ENCODE measurements at regions not wholly inside any gene's neighbourhood (a gene's known extent, or its start where the extent isn't known, plus 50 kb on each side); places are given as distances from the start of the nearest gene placed in this dataset.

DNA sequence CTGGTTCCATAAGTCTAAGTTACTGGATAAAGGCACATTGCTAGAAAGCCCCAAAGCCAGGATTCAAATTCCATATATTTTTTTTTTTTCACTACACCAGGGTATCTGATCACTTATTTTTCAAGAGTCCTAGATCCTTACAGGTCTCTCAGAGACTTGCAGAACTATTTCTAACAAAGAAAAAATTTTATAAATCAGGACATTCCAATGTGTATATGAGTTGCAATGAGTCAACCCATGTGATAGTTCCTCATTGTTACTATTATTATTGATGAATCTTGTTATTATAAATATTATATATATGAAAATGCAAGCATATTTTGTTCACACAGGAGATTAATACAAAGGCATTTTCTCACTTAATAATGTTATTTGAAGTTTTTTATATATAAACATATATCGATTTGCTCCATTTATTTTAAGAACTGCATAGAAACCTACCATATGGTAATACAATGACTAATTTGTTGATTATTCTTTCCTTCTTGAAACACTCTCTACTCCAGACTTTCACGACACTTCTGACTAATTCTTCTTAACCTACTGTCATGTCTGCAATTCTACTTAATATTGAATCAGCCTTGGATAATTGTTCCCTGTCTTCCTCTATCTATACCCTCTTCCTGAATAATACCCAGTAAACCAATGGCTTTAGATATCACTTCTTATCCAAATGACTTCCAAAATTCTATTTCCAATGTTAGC, 968.4 kb upstream of the NRXN1 start:
- H3K36me3 ChIP-seq = no peaks in the 10 kb centered on the region
- no peaks in the 10 kb centered on the region for H3K4me1 ChIP-seq
- no peaks in the 10 kb centered on the region for H3K9me3 ChIP-seq
- ATAC-seq (no peak), DNase-seq (no peak)
- TF ChIP-seq, protein P1, sequence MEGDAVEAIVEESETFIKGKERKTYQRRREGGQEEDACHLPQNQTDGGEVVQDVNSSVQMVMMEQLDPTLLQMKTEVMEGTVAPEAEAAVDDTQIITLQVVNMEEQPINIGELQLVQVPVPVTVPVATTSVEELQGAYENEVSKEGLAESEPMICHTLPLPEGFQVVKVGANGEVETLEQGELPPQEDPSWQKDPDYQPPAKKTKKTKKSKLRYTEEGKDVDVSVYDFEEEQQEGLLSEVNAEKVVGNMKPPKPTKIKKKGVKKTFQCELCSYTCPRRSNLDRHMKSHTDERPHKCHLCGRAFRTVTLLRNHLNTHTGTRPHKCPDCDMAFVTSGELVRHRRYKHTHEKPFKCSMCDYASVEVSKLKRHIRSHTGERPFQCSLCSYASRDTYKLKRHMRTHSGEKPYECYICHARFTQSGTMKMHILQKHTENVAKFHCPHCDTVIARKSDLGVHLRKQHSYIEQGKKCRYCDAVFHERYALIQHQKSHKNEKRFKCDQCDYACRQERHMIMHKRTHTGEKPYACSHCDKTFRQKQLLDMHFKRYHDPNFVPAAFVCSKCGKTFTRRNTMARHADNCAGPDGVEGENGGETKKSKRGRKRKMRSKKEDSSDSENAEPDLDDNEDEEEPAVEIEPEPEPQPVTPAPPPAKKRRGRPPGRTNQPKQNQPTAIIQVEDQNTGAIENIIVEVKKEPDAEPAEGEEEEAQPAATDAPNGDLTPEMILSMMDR (IDR thresholded peaks at IDR 0.05) = no peak
- no peak for TF ChIP-seq POLR2A (IDR thresholded peaks at IDR 0.05)
- H3K4me3 ChIP-seq = no peak overlapping the region
- WGBS (ENCODE audit: insufficient coverage, low coverage, low lambda C conversion rate, missing lambda C conversion rate) = 74% methylated on average over 2 of the region's 2 CpGs
- H3K27ac ChIP-seq = no peak overlapping the region
- intact Hi-C loops (cut with DNase I) = no loop called here
- no peaks in the 10 kb centered on the region for H3K27me3 ChIP-seq

DNA sequence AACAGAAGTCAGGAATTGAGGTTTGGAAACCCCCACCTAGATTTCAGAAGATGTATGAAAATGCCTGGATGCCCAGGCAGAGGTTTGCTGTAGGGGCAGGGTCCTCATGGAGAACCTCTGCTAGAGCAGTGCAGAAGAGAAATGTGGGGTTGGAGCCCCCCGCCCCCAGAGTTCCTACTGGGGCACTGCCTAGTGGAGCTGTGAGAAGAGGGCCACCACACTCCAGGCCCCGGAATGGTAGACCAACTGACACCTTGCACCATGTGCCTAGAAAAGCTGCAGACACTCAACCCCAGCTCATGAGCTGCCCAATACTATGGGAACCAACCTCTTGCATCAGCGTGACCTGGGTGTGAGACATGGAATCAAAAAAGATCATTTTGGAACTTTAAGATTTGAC, 967.0 kb upstream of the NRXN1 start:
- Histone ChIP-seq H3K27ac (no peak overlapping the region), H3K9me3 (no peaks in the 10 kb centered on the region), H3K36me3 (no peaks in the 10 kb centered on the region), H3K4me3 (no peak overlapping the region), H3K4me1 (no peaks in the 10 kb centered on the region), H3K27me3 (no peaks in the 10 kb centered on the region)
- TF ChIP-seq, protein P1 (IDR thresholded peaks at IDR 0.05) = no peak
- no peak for TF ChIP-seq POLR2A (IDR thresholded peaks at IDR 0.05)
- intact Hi-C loops (cut with DNase I) = no loop called here
- ATAC-seq (no peak), DNase-seq (no peak)
- WGBS (ENCODE audit: insufficient coverage, low coverage, low lambda C conversion rate, missing lambda C conversion rate) = no CpG with 5 or more reads among the region's 3 CpGs

DNA sequence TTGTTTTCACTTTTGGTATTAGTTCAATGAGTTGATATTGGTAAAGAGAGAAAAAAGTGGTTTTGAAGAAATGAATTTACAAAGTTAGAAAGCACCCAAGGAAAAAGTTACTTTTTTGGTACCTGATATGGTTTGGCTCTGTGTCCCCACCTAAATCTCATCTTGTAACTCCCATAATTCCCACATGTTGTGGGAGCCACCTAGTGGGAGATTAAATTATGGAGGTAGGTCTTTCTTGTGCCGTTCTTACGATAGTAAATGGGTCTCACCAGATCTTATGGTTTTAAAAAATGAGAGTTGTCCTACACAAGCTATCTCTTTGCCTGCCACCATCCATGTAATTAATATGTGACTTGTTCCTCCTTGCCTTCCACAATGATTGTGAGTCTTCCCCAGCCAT, 965.6 kb upstream of the NRXN1 start:
- DNase-seq (no peak), ATAC-seq (no peak)
- Histone ChIP-seq H3K9me3 (no peaks in the 10 kb centered on the region), H3K4me1 (no peaks in the 10 kb centered on the region), H3K4me3 (no peak overlapping the region), H3K36me3 (no peaks in the 10 kb centered on the region), H3K27me3 (no peaks in the 10 kb centered on the region), H3K27ac (no peak overlapping the region)
- WGBS (ENCODE audit: insufficient coverage, low coverage, low lambda C conversion rate, missing lambda C conversion rate) = 59% methylated on average over 2 of the region's 2 CpGs
- TF ChIP-seq POLR2A (IDR thresholded peaks at IDR 0.05) = no peak
- TF ChIP-seq, protein P1 (IDR thresholded peaks at IDR 0.05) = peak in 2 of 4 donors; percentile 18 to 30
- intact Hi-C loops (cut with DNase I) = no loop called here

DNA sequence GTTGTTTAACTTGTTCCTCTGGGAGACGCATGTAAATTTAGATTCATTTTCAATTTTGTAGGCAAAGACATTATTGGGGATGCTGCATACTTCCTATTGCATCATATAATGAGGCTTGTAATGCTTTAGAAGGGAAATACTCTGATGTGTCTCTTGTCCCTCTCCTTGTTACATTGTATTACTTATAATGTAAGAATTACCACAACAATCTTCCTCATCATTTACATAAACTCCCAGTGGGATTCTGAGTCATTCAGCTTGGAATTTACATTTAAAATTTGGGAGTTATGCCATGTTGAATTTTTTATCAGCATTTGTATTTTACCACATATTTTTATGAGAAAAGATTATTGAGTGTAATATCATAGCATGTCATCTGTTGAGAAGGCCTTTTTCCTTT, 963.4 kb upstream of the NRXN1 start:
- Histone ChIP-seq H3K27ac (no peak overlapping the region), H3K4me3 (no peak overlapping the region), H3K4me1 (no peaks in the 10 kb centered on the region), H3K27me3 (no peaks in the 10 kb centered on the region), H3K36me3 (no peaks in the 10 kb centered on the region), H3K9me3 (no peaks in the 10 kb centered on the region)
- WGBS (ENCODE audit: insufficient coverage, low coverage, low lambda C conversion rate, missing lambda C conversion rate) = 80% methylated on average over 1 of the region's 1 CpG
- no peak for DNase-seq
- TF ChIP-seq, protein P1 (IDR thresholded peaks at IDR 0.05) = no peak
- TF ChIP-seq POLR2A (IDR thresholded peaks at IDR 0.05) = no peak
- no peak for ATAC-seq
- intact Hi-C loops (cut with DNase I) = no loop called here

Measured in right lobe of liver (tissue), 6 donors.